K562 (cell line): ENCODE measurements at regions not wholly inside any gene's neighbourhood (a gene's known extent, or its start where the extent isn't known, plus 50 kb on each side); places are given as distances from the start of the nearest gene placed in this dataset.

Experiments
- ASH1L ChIP-seq: fragments of 450-650 bp; IDR thresholded peaks from 2 replicates; pipeline ENCODE4 v1.6.1; 2018; ENCODE audit warnings: borderline replicate concordance, mild to moderate bottlenecking, low read depth; ENCODE audit not compliant: partially characterized antibody
- BCOR ChIP-seq: fragments of 450-650 bp; IDR thresholded peaks from 2 replicates; pipeline ENCODE4 v1.6.1; 2016
- CTCF ChIP-seq, 3 experiments: IDR thresholded peaks in 2 of 3; conservative IDR thresholded peaks in 1 of 3; 2 replicates each; pipeline ENCODE4 v1.5.1; 2011 to 2012; ENCODE audit warnings: low read length in 3 of 3, mild to moderate bottlenecking in 3 of 3, control low read depth in 2 of 3, improper control_type of control experiment in 1 of 3, inconsistent platforms in 1 of 3, low read depth in 1 of 3, mixed read lengths in 1 of 3, moderate library complexity in 1 of 3; ENCODE audit not compliant: insufficient read depth in 2 of 3
- CTCFL ChIP-seq: IDR thresholded peaks from 2 replicates; pipeline ENCODE4 v1.6.1; 2011; ENCODE audit warnings: borderline replicate concordance, low read depth, mild to moderate bottlenecking, moderate library complexity, low read length; ENCODE audit not compliant: insufficient read depth, poor library complexity, severe bottlenecking
- DEAF1 ChIP-seq: fragments of 450-650 bp; formaldehyde crosslinking; IDR thresholded peaks from 2 replicates; pipeline ENCODE4 v1.4.0; 2020; ENCODE audit warnings: mild to moderate bottlenecking, moderate library complexity
- GABPB2 ChIP-seq: fragments of 250-450 bp; sonication (Bioruptor Pico); conservative IDR thresholded peaks from 2 replicates; pipeline ENCODE4 v1.5.1; 2021; ENCODE audit warnings: mild to moderate bottlenecking
- LCOR ChIP-seq: sonication (generic); formaldehyde crosslinking; IDR thresholded peaks from 2 replicates; pipeline ENCODE4 v1.8.0; 2022; ENCODE audit warnings: mild to moderate bottlenecking, missing genetic modification reagents
- LEF1 ChIP-seq: fragments of 450-650 bp; IDR thresholded peaks from 2 replicates; pipeline ENCODE4 v1.6.1; 2016; ENCODE audit warnings: mild to moderate bottlenecking
- SMARCA4 ChIP-seq: fragments of 450-650 bp; IDR thresholded peaks from 2 replicates; pipeline ENCODE4 v1.6.1; 2016
- SREBF1 ChIP-seq: fragments of 150-350 bp; IDR thresholded peaks from 2 replicates; pipeline ENCODE4 v1.6.1; 2014; ENCODE audit warnings: antibody characterized with exemption, low read depth, low read length, borderline replicate concordance
- STAG1 ChIP-seq: sonication (generic); formaldehyde crosslinking; IDR thresholded peaks from 2 replicates; pipeline ENCODE4 v1.5.0; 2020; ENCODE audit warnings: missing genetic modification reagents, borderline replicate concordance
- USF1 ChIP-seq: sonication (generic); formaldehyde crosslinking; IDR thresholded peaks from 2 replicates; pipeline ENCODE4 v1.9.0; 2022; ENCODE audit warnings: mild to moderate bottlenecking, missing genetic modification reagents
- ZMIZ1 ChIP-seq, 2 experiments: fragments of 150-350 bp in 1 of 2; IDR thresholded peaks; 2 replicates each; pipeline ENCODE4 v1.6.1; 2012 to 2016; ENCODE audit warnings: low read depth in 2 of 2, low read length in 2 of 2, mild to moderate bottlenecking in 1 of 2, moderate library complexity in 1 of 2
- ZNF740 ChIP-seq, 3 experiments: fragments of 200-800 bp in 1 of 3; sonication (Bioruptor generic) in 1 of 3; sonication (generic) in 1 of 3; formaldehyde crosslinking in 1 of 3; IDR thresholded peaks; 2 replicates each; pipeline versions ENCODE4 v1.6.1 to v1.8.0; 2016 to 2022; ENCODE audit warnings: mild to moderate bottlenecking in 2 of 3, missing compliant biosample characterization in 2 of 3, missing genetic modification characterization in 2 of 3, missing genetic modification reagents in 1 of 3

GRCh38 chr1:244272471-244273261 is 179.0 kb downstream of the ADSS2 start (continued):
- TF ChIP-seq ZNF740 (CRISPR knock-in tag; IDR thresholded peaks at IDR 0.05): no peak
- TF ChIP-seq ZNF740 (tag; IDR thresholded peaks at IDR 0.05): no peak
- peak; percentile 70 for TF ChIP-seq ASH1L
- peak; percentile 75 for TF ChIP-seq CTCFL
- TF ChIP-seq STAG1 (CRISPR knock-in tag): peak; percentile 77; the same call in 1 of the 2 replicates
- TF ChIP-seq USF1 (CRISPR knock-in tag): 0 out of 2 replicates have a peak, but pooled peaks have one; percentile 10
- peak; percentile 56; the same call in 1 of the 2 replicates for TF ChIP-seq BCOR
- no peak for TF ChIP-seq ZMIZ1 (IDR thresholded peaks at IDR 0.05; ENCODE audit: low read depth in 2 of 2, low read length in 2 of 2)
- no peak for TF ChIP-seq GABPB2 (CRISPR knock-in tag)
- 0 out of 2 replicates have a peak, but pooled peaks have one; percentile 20 for TF ChIP-seq LEF1
- TF ChIP-seq CTCF (IDR thresholded peaks at IDR 0.05 in 2 of 3, conservative IDR thresholded peaks at IDR 0.05 in 1 of 3; ENCODE audit: insufficient read depth in 2 of 3, low read depth in 1 of 3, low read length in 3 of 3): peak; percentile 98 to 100 (median 99)
- no peak for TF ChIP-seq SREBF1
- TF ChIP-seq SMARCA4: peak; percentile 53; the same call in 1 of the 2 replicates
- peak; percentile 47; the same call in 1 of the 2 replicates for TF ChIP-seq LCOR (CRISPR knock-in tag)
- TF ChIP-seq DEAF1 (CRISPR knock-in tag): peak; percentile 99
